IPS-11a (cell line): ENCODE measurements at regions not wholly inside any gene's neighbourhood (a gene's known extent, or its start where the extent isn't known, plus 50 kb on each side); places are given as distances from the start of the nearest gene placed in this dataset.
"Not testable (repeated sequence)": the region's sequence is repeated elsewhere in the genome, so short reads cannot be mapped to it uniquely, and the experiment has no call there.

ENCODE experiments used
- H3K4me3 ChIP-seq: one replicate; pipeline ENCODE4 v1.5.1; 2013; ENCODE audit warnings: low read depth, low read length, control low read depth

DNA sequence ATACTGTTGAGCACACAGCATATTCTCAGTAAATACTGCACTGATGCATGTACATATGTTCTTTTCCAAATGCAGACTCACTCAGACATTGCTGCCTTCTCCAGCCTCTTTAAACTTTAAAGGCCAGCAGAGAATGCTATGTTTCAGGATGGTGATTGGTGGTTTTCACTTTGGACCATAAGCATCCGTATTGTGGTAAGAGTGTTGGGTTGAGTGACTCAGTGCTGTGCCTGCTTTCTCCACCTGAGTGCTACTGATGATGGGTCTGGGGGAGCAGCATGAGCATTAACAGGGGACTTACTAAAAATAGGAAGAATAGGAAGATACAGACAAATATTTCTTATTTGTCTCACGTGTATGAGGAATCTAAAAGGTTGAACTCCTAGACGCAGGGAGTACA, 56.3 kb upstream of the ZNF92 start:
- no peak overlapping the region for H3K4me3 ChIP-seq

DNA sequence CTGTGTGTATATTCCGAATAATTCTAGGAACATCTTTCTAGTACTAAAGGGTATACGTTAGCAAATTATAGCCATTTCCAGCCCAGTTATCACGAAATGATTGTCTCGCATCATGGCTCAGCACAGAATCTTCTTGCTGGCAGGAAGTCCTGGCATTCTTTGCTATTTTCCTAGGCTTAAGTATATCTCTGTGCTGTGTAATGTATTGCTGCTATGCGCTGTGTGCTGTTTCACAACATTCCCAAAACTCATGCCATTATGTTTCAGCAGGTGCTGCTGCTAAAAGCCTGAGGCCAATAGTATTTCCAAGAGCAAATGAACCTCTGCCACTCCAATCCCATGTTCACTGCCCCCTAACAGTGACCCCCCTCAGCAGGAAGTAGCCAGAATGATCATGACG, 62.9 kb upstream of the ZNF92 start:
- H3K4me3 ChIP-seq: no peak overlapping the region

DNA sequence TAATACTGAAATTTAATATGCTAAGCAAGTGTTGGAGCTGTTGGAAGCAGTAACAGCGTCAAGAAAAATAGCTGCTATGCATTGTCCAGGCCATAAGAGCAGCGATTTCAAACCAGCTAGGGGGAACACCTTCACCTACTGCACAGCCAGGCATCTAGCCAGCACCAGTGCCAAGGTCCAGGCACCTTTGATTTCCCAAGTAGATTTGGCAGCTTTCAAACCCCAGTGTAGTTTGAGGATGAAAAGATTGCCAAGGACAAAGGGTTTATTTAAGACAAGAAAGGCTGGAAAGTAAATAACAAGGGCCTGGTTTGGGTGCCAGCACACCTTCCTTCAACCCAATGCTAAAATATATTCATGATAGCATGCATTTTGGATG, 65.4 kb upstream of the ZNF92 start:
- no peak overlapping the region for H3K4me3 ChIP-seq

GRCh38 chr7:65307651-65308299, 65.9 kb upstream of the ZNF92 start:
- H3K4me3 ChIP-seq: no peak overlapping the region

DNA sequence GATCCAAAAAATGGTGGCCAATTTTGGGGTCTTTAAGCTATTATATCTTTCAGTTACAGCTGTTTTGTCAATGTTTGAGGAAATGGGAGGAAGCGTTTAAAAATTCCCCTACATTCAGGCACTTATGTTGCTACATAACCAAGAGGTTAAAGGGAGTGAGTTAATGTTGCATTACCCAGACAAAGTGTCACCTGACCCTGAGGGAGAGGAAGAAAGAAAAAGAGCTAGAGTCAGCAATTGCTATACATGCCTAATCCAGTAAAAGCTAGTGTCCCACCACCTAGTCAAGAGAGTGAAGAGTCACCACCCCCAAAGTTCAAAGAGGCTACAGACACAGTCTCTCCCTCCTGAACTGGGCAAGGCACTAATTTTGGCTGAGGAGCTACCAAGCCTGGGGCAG, 69.5 kb upstream of the ZNF92 start:
- H3K4me3 ChIP-seq: no peak overlapping the region

DNA sequence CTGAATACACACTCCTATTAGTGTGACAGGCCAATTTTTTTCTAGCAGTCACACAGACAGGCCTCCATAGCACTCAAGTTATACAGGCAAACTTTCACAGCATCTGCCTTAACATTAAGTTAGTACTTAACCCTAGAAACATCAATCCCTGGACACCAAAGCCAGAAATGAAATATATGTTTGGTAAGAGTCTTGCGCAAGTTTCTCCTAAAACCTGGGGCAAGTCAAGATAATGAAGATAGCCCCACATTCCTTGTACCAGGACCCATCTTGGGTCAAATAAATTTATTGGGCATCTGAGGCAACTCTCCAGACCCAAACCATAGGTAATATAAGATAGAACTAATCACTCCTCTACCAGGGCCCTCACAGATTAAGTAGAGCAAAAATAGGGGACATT, 70.8 kb upstream of the ZNF92 start:
- no peak overlapping the region for H3K4me3 ChIP-seq

GRCh38 chr7:65301007-65301406, 72.6 kb upstream of the ZNF92 start:
- H3K4me3 ChIP-seq: no peak overlapping the region

GRCh38 chr7:65295409-65295808, 78.2 kb upstream of the ZNF92 start:
- H3K4me3 ChIP-seq: no peak overlapping the region

DNA sequence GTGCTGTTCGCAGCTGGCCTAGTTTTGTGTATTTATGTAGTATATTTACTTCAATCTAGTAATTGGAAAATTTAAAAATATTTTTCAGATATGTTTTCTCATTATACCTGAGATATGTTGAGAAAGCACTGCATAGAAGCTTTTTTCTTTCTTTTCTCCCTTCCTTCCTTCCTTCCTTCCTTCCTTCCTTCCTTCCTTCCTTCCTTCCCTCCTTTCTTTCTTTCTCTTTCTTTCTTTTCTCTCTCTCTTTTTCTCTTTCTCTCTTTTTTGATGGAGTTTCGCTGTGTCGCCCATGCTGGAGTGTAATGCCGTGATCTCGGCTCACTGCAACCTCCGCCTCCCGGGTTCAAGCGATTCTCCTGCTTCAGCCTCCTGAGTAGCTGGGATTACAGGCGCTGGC, 83.3 kb upstream of the ZNF92 start:
- not testable (repeated sequence) for H3K4me3 ChIP-seq

DNA sequence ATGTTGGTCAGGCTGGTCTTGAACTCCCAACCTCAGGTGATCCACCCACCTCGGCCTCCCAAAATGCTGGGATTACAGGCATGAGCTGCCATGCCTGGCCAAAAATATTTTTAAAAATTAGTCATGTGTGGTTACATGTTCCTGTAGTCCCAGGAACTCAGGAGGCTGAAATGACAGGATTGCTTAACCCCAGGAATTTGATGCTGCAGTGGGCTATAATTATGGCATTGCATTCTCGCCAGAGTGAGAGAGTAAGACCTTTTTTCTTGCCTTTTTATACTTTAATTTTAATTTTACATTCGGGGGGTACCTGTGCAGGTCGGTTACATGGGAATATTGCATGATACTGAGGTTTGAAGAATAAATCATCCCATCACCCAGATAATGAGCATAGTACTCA, 86.6 kb upstream of the ZNF92 start:
- no peak overlapping the region for H3K4me3 ChIP-seq

GRCh38 chr7:65285906-65286864, 87.5 kb upstream of the ZNF92 start:
- no peak overlapping the region for H3K4me3 ChIP-seq

- not testable (repeated sequence) for H3K4me3 ChIP-seq
These were observed 88.4 kb upstream of the ZNF92 start for GRCh38 chr7:65285241-65285640.

GRCh38 chr7:65279795-65280194, 93.9 kb upstream of the ZNF92 start:
- no peak overlapping the region for H3K4me3 ChIP-seq

DNA sequence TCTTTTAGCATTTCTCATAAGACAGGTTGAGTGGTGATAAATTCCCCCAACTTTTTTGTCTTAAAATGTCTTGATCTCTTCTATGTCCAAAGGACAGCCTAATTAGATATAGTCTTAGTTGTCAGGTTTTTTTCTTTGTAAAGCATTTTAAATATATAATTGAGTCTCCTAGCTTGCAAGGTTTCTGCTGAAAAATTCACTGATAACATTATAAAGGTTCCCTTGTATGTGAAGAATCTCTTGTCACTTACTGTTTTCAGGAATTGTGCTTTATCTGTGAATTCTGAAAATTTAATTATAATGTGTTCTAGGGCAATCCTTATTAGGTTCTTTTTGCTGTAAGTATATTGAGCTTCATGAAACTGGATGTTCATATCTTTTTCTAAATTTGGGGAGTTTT, 96.8 kb upstream of the ZNF92 start:
- no peak overlapping the region for H3K4me3 ChIP-seq

DNA sequence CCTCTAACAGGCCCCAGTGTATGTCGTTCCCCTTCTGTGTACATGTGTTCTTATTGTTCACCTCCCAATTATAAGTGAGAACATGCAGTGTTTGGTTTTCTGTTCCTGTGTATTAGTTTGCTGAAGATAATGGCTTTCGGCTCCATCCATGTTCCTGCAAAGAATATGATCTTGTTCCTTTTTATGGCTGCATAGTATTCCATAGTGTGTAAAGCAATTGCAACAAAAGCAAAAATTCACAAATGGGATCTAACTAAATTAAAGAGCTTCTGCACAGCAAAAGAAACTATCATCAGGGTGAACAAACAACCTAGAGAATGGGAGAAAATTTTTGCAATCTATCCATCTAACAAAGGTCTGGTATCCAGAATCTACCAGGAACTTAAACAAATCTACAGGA, 102.2 kb upstream of the ZNF92 start:
- H3K4me3 ChIP-seq: not testable (repeated sequence)

DNA sequence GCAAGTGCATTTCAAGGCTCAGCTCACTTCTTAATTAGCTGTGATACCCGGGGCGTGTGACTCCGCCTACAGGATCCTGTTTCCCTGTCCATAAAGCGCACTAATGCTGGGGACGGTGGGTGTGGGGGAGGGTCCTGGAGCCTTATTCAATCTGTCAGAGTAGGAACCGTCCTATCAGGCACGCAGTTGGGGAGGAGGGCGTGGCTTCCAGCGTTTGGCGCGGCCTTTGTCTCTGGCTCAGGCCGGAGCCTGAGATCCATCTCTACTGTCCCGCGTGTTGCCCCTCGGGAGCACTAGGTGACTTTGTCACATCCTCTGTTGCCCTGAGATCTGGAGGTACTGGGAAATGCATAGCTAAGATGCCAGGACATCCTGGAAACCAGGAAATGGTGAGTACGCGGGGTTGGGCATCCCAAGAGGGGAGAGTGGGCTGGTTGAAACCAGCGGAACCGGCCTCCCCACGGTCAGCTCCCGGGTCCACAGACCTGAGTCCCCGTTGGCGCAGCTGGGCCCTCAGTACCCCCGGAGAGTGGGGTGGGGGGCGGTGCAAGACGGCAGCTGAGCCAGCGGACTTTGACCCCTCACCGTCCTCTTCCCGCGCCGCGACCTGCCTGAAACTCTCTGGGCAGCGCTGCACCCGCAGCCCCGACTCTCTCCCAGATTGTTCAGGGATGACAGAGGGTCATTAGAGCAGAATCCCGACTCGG, 104.4 kb upstream of the ZNF92 start:
- H3K4me3 ChIP-seq: peak overlapping the region; percentile 89

- peak overlapping the region; percentile 89 for H3K4me3 ChIP-seq
These were observed 104.9 kb upstream of the ZNF92 start for GRCh38 chr7:65268782-65269149.

GRCh38 chr7:65265933-65266519, 107.6 kb upstream of the ZNF92 start:
- H3K4me3 ChIP-seq: no peak overlapping the region

- H3K4me3 ChIP-seq: no peak overlapping the region
These were observed 109.4 kb upstream of the ZNF92 start for GRCh38 chr7:65264258-65264657.

GRCh38 chr7:65260673-65261072, 113.0 kb upstream of the ZNF92 start:
- H3K4me3 ChIP-seq: not testable (repeated sequence)

DNA sequence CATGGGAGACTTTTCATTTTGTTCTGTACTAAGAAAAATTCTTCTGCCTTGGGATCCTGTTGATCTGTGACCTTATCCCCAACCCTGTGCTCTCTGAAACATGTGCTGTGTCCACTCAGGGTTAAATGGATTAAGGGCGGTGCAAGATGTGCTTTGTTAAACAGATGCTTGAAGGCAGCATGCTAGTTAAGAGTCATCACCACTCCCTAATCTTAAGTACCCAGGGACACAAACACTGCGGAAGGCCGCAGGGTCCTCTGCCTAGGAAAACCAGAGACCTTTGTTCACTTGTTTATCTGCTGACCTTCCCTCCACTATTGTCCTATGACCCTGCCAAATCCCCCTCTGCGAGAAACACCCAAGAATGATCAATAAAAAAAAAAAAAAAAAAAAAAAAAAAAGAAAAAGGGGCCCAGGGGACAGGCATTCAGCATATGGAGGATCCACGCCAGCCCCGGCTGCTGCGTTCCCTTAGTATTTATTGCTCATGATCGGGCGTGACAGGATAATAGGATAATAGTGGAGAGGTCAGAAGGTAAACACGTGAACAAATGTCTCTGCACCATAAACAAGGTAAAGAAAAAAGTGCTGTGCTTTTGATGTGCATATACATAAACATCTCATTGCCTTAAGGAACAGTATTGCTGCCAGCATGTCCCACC, 113.7 kb upstream of the ZNF92 start:
- H3K4me3 ChIP-seq: not testable (repeated sequence)
